ENCODE measurements at regions not wholly inside any gene's neighbourhood (a gene's known extent, or its start where the extent isn't known, plus 50 kb on each side); places are given as distances from the start of the nearest gene placed in this dataset.
A peak's percentile ranks its signal among the peaks of the same experiment; 100 is the strongest.
"Not testable (repeated sequence)": the region's sequence is repeated elsewhere in the genome, so short reads cannot be mapped to it uniquely, and the experiment has no call there.

DNA sequence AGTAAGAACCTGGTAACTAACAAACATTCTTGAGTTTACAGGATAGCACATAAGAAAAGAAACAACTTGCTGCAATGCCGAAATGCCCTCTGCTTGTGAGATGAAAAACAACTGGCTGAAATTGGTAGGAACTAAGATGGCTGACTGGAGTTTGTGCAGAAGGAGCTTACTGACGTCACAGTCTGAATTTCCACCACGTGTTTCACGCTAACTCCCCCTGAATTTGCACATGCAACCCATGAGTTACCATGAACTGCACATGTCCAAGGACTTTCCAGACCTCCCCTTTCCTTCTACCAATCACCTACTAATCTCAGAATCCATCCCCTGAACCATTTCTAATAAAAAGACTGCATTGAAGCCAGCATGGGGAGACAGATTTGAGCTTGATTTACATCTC lies 86.3 kb upstream of the KCND2 start:
- no peak for DNase-seq (ENCODE audit: low read depth)

DNA sequence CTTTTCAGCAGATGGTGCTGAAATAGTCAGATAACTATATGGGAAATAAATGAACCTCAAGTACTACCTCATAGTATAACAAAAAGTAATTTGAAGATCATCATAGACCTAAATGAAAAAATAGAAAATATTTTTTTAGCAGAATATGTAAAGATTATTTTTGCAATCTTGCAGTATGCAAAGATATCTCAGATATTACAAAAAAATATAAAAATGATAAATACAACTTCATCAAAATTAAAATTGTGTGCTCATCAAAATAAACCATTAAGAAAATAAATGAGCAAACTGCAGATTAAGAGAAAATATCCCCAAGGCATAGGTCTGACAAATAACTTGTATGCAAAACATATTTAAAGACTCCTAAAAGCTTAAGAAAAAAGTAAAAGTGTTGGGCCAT lies 83.4 kb upstream of the KCND2 start:
- no peak for DNase-seq (ENCODE audit: low read depth)

DNA sequence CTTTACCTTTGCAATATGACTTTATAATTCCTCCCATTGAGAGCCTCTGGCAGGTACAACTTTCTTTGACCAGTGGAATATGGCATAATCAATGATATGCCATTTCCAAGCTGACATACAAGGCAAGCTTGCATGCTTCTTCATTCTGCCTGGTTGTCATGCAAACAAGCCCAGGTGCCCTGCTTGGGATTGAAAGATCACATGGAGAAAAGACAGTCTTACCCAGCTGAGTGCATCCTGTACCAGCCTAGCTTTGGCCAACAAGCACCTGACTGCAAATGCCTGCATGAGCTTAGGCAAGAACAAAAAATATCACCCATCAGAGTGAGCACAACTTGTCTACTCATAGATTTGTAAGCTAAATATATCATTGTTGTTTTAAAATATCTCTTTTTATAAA lies 82.9 kb upstream of the KCND2 start:
- DNase-seq (ENCODE audit: low read depth), result no peak

DNA sequence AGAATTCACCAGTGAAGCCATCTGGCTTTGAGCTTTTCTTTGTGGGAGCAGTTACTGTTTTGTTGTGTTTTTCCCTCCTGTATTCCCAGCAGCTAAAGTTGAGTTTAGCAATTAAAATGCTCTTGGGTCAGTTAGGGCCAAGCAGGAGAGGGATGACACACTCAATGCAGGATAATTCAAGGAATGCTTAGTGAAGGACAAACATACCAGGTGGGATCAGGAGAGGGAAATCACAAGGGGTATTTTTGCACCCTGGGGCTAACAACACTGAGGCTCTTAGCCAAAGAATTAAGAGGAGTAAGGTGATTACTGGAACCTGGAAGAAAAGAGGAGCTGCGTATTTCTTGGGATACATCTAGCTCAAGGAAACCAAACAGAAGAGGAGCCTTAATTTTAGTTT lies 82.4 kb upstream of the KCND2 start:
- DNase-seq (ENCODE audit: low read depth), result peak; percentile 27

DNA sequence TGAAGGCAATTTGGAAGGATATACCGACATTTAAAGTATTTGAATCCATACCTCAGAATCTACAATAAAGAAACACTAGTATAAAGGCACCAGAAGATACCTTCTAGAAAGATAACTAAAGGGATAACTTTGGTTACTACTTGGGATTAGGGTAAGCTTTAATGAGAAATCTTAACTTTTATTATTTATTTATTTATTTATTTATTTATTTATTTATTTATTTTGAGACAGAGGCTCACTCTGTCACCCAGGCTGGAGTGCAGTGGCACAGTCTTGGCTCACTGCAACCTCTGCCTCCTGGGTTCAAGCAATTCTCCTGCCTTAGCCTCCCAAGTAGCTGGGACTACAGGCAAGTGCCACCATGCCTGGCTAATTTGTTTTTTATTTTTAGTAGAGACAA lies 81.6 kb upstream of the KCND2 start:
- DNase-seq (ENCODE audit: low read depth), result not testable (repeated sequence)

DNA sequence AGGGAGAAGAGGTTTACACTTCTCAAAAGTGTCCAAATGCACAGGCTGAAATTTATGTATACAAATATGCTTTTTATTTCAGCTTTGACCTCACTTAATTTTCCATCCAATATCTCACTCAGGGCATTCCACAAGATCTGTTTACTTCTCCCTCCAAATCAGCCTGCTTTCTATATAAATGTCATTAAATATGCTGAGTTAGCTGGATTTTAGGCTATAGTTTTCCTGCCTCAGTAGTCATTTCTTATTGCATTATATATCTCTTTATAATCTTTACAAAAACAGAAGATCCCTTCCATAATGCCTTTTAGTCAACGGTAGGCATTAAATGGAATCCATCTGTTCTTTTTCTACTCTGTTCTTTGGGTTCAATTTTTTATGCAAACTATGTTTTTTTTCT lies 71.7 kb upstream of the KCND2 start:
- no peak for DNase-seq (ENCODE audit: low read depth)

DNA sequence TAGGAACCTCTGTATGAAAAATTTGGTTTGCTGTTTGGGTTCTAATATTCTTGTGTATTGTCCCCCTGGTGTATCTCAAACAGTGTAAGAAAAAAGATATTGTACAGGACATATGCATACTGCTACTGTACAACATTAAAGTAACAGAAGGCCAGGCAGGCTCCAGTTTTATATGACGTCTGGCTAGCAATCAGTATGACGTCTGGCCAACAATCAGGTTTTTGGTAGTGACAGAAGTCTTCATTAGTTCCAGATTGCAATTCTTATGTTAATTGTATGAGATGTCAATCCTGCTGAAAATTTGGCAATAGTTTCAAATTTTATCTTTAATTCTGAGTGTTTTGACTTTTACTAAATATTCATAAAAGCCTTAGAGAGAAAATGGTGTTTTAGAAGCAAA lies 67.9 kb upstream of the KCND2 start:
- DNase-seq (ENCODE audit: low read depth), result no peak

DNA sequence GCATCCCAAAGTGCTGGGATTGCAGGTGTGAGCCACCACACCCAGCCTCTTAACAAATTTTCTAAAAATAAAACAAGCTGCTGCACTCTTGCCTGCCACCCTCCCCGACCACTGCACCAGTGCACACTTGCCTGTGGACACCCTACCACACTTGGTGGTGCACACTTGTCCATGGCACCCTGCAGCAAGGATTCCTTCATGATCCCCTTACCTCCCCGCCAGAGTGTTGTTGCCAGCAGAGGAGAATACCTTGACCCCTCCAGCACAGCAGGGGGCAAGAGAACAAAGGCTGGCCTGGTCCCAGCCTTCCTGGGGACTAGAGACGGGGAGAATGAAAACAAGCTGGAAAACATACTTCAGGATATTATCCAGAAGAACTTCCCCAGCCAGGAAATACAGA lies 65.9 kb upstream of the KCND2 start:
- no peak for DNase-seq (ENCODE audit: low read depth)

DNA sequence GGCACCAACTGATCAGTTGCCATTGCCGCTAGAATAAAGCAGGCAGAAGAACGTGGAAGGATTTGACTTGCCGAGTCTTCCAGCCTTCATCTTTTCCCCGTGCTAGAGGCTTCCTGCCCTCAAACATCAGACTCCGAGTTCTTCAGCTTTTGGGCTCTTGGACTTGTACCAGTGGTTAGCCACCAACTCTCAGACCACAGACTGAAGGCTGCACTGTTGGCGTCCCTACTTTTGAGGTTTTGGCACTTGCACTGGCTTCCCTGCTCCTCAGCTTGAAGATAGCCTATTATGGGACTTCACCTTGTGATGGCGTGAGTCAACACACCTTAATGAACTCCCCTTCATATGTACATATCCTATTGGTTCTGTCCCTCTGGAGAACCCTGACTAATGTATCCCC lies 57.3 kb upstream of the KCND2 start:
- no peak for DNase-seq (ENCODE audit: low read depth)

DNA sequence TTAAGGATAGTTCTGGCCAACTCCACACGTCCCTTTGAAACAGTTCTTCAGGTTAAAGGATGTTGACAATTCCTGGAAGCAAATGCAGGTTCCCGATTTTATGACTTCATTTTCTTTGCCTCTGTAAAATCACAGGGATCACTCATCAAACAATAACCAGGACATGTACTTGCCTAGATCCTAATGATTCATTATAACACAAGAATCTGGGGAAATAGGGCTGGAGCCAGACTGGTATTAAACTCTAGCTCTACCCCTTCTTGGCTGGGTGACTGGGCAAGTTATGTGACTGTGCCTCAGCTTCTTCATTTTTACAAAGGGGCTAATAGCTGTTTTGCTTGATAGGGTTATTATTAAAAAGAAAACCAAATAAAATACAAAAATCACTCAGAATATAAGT lies 56.0 kb upstream of the KCND2 start:
- no peak for DNase-seq (ENCODE audit: low read depth)

DNA sequence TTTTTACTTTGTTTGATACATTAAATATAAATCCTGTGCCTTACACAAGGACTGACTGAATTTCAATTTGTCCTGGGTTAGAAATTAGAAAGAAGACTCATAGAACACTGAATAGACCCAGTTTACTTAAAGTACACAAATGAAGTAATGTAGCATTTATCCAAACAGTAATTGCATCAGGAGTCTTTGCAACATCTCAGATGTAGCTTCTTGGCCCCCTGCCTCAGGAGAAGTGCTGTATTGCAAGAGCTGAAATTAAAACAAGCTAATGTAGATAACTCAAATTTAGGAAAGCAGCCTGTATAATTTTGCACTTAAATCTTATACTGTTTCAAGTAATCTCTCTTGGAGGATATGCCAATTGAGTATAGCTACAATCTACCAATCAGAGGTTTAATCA lies 54.3 kb upstream of the KCND2 start:
- peak; percentile 69 for DNase-seq (ENCODE audit: low read depth)

DNA sequence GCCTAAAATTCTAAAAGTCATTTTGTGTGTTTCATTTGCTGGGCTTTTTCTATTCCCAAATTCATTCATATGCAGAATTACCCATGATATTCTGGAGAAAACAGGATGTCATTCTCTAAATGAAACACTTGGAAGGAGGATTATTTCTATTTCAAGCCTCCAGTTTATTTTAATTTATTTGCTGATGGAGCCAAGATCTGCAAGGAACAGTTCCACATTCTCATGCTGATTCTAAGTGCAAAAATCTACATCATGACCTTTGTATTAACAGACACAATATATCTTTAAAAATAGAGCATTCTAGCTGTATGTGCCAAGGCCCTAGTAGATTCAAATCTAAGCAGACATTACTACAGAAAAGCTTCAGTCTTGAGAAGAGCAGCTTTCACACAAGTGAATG lies 51.3 kb upstream of the KCND2 start:
- no peak for DNase-seq (ENCODE audit: low read depth)

All from amniotic epithelial cell (primary cell).